ENCODE measurements at regions not wholly inside any gene's neighbourhood (a gene's known extent, or its start where the extent isn't known, plus 50 kb on each side); places are given as distances from the start of the nearest gene placed in this dataset.

- TF ChIP-seq POLR2A (IDR thresholded peaks at IDR 0.05) (no peak), CTCF (IDR thresholded peaks at IDR 0.05) (no peak)
These were observed 361.3 kb upstream of the CNTN5 start for GRCh38 chr11:98659431-98659830.

Data from sigmoid colon (tissue), 3 donors.